GM10248 (cell line): ENCODE measurements at regions not wholly inside any gene's neighbourhood (a gene's known extent, or its start where the extent isn't known, plus 50 kb on each side); places are given as distances from the start of the nearest gene placed in this dataset.

Experiments
- CTCF ChIA-PET: fragments of 300-600 bp; sonication (Branson Sonifier 250); formaldehyde crosslinking; extraction: SDS; loops from one replicate; lab custom pipeline; 2021; ENCODE audit warnings: antibody characterized with exemption; lab: Yijun Ruan, JAX
- POLR2A ChIA-PET: fragments of 350-650 bp; sonication (Branson Sonifier 250); formaldehyde crosslinking; extraction: SDS; loops from one replicate; lab custom pipeline; 2020; ENCODE audit warnings: antibody characterized with exemption; lab: Yijun Ruan, JAX
- DNase-seq: peaks from one replicate; pipeline ENCODE4 v3.0.0; 2012; ENCODE audit errors: extremely low spot score
- TF ChIP-seq, protein P1 (sequence below): IDR thresholded peaks from 2 replicates; pipeline ENCODE4 v1.5.1; 2012; ENCODE audit warnings: mild to moderate bottlenecking, low read depth; ENCODE audit errors: extremely low read depth, missing control alignments, control extremely low read depth

DNA sequence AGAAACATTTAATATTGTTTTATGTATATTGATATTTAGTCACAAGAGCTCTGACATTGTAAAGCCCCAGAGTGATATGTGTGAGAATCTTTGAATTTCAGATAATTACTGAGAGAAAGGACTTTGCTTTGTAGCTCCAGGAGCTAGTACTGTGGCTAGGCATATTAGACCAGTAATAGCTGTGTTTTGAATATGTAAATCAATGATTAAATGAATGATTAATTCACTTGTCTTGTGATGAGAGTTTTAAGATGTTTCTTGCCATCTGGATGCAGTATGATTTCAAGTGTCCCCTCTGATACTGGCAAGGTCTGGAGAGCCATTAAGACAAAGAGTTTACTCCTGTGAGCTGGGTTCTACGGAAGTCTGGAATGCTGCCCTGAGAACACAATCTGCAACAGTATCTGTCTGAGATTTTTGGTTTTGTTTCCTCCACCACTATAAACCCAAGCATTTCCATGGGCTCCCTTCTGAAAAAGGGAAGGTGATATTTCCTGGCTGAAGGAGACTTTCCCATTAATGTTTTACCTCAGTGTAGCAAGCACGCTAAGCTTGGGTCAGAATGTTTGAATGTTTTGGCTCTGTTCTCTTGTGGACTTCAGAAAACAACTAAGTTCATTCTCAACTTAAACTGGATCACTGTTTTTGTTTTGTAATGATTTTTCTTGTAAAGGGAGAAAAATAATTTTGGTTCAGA is 61.3 kb upstream of the BICC1 start:
- CTCF ChIA-PET: interaction anchor here (1.3 kb wide), 1 partner anchor 36 kb away, joined by 5 read pairs; no protein-coding TSS in a partner anchor
- TF ChIP-seq, protein P1, sequence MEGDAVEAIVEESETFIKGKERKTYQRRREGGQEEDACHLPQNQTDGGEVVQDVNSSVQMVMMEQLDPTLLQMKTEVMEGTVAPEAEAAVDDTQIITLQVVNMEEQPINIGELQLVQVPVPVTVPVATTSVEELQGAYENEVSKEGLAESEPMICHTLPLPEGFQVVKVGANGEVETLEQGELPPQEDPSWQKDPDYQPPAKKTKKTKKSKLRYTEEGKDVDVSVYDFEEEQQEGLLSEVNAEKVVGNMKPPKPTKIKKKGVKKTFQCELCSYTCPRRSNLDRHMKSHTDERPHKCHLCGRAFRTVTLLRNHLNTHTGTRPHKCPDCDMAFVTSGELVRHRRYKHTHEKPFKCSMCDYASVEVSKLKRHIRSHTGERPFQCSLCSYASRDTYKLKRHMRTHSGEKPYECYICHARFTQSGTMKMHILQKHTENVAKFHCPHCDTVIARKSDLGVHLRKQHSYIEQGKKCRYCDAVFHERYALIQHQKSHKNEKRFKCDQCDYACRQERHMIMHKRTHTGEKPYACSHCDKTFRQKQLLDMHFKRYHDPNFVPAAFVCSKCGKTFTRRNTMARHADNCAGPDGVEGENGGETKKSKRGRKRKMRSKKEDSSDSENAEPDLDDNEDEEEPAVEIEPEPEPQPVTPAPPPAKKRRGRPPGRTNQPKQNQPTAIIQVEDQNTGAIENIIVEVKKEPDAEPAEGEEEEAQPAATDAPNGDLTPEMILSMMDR: no peak
- no peak for DNase-seq
- POLR2A ChIA-PET: no interaction called here

DNA sequence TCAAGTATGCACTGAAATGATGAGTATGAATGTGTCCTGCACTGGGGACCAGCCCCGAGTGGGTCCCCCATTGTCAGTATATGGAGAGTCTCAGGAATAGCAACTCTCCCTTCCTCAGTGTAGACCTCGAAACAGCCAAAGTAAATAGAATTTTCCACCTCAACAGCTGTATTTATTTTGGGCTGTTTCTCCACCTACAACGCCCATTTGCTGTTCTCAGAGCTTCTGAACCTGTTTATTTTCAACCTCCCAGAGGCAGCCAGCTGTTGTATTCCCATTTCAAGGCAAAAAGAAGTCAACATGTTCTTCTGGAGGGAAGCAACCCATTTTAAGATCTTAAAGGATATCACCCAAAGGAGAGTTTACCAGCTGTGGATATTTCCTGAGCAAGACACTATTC is 59.6 kb upstream of the BICC1 start:
- CTCF ChIA-PET: no interaction called here
- no peak for DNase-seq
- TF ChIP-seq, protein P1: no peak
- POLR2A ChIA-PET: no interaction called here

DNA sequence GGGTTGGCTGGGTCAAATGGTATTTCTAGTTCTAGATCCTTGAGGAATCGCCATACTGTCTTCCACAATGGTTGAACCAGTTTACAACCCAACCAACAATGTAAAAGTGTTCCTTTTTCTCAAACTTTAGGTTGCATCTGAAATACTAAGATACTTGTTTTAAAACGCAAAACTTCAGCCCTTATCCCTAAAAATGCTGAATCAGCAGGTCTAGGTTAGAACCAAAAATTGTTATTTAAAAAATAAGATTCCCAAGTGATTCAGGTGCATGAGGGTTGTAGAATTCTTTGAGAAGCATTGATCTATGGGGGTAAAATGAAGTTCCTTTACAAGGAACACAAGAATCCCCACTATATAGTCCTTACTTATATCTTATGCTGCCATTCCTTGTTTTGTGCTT is 56.5 kb upstream of the BICC1 start:
- CTCF ChIA-PET: no interaction called here
- POLR2A ChIA-PET: no interaction called here

DNA sequence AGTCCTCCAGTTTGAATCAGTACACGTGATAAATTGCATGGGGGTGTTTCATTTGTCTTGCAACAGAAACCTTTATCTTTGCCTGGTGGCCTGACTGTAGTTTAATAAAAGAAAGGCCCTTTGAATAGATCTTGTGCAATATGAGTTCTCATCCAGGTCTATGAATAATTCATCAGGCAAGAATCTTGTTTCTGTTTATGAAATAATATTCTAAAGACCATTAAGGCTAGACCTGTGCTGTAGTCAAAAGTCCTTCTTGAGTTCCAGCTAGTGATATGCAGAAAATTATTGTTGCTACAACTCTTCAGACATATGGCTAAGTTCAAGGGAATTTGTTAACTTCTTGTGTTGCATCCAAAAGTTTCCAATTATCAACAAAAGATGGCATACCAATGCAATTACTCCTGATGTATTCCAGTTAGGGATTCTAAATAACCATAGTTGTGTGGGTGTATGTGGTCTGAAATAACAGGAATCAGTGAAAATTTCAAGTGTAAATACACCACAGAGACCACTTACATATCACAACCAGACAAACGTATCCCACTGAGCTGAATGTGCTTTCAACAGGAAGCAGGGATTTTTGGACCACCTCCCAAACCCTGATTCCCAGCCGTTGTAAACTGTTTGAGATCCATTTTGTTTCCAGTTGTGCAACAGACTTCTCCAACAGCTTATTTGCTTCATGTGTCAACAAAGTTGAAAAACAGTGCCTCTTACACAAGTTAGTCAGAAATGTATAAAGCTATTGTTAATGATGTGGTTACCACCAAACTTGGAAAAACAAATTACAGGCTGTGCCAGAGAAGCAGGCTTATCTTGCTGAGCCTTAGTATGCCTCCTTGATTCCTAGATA is 54.7 kb upstream of the BICC1 start:
- DNase-seq: no peak
- ChIA-PET CTCF (interaction anchor here (0.7 to 1.2 kb wide), 2 partner anchors 8 to 11 kb away, joined by 3 to 4 read pairs; no protein-coding TSS in a partner anchor), POLR2A (no interaction called here)
- TF ChIP-seq, protein P1: no peak

More for the DNA sequence above, 56.5 kb upstream of the BICC1 start:
- TF ChIP-seq, protein P1: no peak
- DNase-seq: no peak

DNA sequence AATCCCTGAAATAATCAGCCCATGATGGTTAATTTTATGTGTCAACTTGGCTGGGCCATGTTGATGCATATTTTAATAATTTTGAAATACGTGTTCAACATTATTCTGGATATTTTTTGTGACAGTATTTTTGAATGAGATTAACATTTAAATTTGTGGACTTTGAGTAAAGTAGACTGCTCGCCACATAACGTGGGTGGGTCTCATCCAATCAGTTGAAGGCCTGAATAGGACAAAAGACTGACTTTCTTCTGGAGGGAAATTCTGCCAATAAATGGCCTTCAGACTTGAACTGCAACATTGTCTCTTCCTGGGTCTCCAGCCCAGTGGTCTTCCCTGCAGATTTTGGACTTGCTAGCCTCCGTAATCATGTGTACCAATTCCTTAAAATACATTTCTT is 53.6 kb upstream of the BICC1 start:
- no peak for DNase-seq
- POLR2A ChIA-PET: no interaction called here
- CTCF ChIA-PET: interaction anchor here (1.2 kb wide), 1 partner anchor 9 kb away, joined by 4 read pairs; no protein-coding TSS in a partner anchor
- TF ChIP-seq, protein P1: no peak

DNA sequence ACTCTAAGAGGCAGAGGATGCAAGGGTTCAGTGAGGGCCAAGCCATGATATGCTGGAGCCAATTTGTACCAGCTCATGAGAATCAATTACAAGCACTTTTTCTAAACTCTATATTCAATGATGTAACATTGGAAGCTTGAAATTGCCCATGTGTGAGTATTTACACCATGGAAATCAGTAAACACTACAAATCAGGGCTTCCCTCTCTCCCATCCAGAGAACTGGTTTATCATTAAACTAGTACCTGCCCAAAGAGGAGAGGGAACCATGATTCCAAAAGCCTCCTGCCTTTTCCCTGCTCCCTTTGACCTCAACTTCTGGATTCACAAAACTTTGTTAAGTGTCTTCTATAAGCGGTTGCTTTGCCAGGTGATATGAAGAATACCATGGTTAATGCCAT is 52.5 kb upstream of the BICC1 start:
- POLR2A ChIA-PET: no interaction called here
- TF ChIP-seq, protein P1: no peak
- CTCF ChIA-PET: no interaction called here
- no peak for DNase-seq
